GM13977 (cell line): ENCODE measurements at regions not wholly inside any gene's neighbourhood (a gene's known extent, or its start where the extent isn't known, plus 50 kb on each side); places are given as distances from the start of the nearest gene placed in this dataset.

Source experiments
- DNase-seq: peaks from one replicate; pipeline ENCODE4 v3.0.0; 2012; ENCODE audit warnings: low spot score
- CTCF ChIP-seq: IDR thresholded peaks from 2 replicates; pipeline ENCODE4 v1.5.1; 2012; ENCODE audit warnings: mild to moderate bottlenecking, control low read depth; ENCODE audit not compliant: insufficient read depth; ENCODE audit errors: extremely low read depth, missing control alignments
- in situ Hi-C: fragments of 300-500 bp; cut with MboI; formaldehyde crosslinking; loops from one replicate; pipeline ENCODE4 v1.12.0; 2022; ENCODE audit warnings: low sequenced_read_pairs, low pct_unique_long_range_greater_than_20kb, mixed read lengths, inconsistent platforms; ENCODE audit not compliant: unreplicated experiment

GRCh38 chr10:53223851-53224250 lies 451.3 kb upstream of the MBL2 start:
- no peak for DNase-seq
- no peak for TF ChIP-seq CTCF
- in situ Hi-C loops, result no loop called here

DNA sequence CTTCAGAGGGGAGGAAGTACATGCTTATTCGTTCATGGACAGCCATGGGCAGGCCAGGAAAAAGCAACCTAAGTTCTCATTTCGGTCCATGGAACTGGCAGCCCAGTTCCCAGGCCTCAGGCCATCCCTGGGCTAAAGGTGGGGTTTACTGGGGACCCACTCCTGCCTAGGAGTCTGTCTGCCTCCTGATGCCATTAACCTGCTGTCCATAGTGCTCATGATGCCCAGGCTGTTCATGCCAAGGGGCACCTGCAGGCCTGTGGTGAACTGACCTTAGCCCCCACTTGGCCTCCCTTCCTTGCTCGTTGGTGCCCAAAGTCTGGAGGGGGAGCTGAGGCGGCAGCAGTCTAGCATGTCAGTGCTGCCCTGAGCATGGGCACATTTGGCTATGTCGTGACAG lies 450.2 kb upstream of the MBL2 start:
- TF ChIP-seq CTCF, result no peak
- no peak for DNase-seq
- in situ Hi-C loops, result no loop called here

DNA sequence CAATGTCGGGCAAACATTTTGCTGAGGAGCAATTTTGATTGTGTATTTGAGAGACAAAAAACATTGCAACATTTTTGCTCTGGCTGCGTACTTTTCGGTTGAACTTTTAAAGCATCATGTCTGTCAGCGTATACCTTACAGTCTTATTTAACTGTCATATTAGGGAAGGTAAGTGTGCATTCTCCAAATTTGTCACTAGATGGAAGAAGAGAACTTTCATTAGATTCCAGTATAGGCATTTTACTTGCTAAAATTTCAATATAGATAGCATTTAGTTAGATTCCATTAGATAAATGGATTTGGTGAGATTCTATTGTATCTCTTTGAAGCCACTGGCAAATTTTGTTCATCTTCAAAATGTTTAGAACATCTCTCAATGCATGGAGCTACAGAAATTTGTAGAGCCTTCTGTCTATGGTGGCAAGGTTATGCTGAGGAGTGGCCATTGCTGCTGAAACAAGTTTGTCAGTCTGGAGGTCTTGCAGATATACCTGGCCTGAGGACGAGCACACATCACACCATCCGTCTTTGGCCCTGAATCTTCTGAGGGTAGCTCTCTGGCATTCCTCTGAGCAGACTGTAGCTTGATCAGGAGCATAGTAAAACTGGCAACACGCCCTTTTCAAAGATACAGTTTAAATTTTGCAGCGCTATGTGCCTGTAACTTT lies 437.5 kb upstream of the MBL2 start:
- no peak for TF ChIP-seq CTCF
- in situ Hi-C loops, result no loop called here
- DNase-seq, result no peak

- in situ Hi-C loops, result no loop called here
- no peak for TF ChIP-seq CTCF
- no peak for DNase-seq
Observed at GRCh38 chr10:53183733-53184132, 411.1 kb upstream of the MBL2 start.

GRCh38 chr10:53177468-53177867 lies 404.9 kb upstream of the MBL2 start:
- no peak for DNase-seq
- TF ChIP-seq CTCF, result no peak
- in situ Hi-C loops, result no loop called here

DNA sequence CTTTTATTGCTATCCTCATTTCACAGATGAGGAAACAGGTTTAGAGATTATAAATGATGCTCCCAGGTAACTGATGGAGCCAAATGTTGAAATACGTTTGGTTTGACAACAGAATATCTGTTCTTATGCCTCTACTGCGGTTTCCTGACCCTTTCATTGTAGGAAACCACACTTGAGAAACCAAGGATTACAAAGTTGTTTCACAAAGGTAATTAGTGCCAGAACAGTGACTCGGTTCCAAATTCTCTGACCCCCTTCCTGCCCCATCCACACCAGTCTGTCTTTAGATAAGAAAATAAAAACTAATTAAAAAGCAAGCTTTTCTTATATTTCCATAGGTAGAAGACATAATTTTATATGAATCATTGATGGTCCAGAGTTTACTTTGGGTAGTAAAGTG lies 393.7 kb upstream of the MBL2 start:
- in situ Hi-C loops, result no loop called here

More for the DNA sequence above, 393.7 kb upstream of the MBL2 start:
- DNase-seq, result no peak
- no peak for TF ChIP-seq CTCF
